Neuronal stem cell (in vitro differentiated cells): ENCODE measurements at regions not wholly inside any gene's neighbourhood (a gene's known extent, or its start where the extent isn't known, plus 50 kb on each side); places are given as distances from the start of the nearest gene placed in this dataset.

Experiments
- DNase-seq: peaks from one replicate; pipeline ENCODE4 v3.0.0-alpha.2; 2013; ENCODE audit warnings: low spot score
- H2AFZ ChIP-seq: one replicate; pipeline ENCODE4 v1.6.1; 2013; ENCODE audit warnings: mild to moderate bottlenecking, low read length, inconsistent platforms
- H2AK5ac ChIP-seq: 2 replicates; pipeline ENCODE4 v1.6.1; 2013; ENCODE audit warnings: low read depth, mild to moderate bottlenecking, inconsistent platforms, low read length, moderate library complexity, mixed read lengths
- H2BK120ac ChIP-seq: 2 replicates; pipeline ENCODE4 v1.6.1; 2013; ENCODE audit warnings: low read depth, mild to moderate bottlenecking, inconsistent platforms, low read length, moderate library complexity, mixed read lengths
- H2BK12ac ChIP-seq: one replicate; pipeline ENCODE4 v1.6.1; 2013; ENCODE audit warnings: low read length, inconsistent platforms
- H2BK15ac ChIP-seq: 2 replicates; pipeline ENCODE4 v1.6.1; 2013; ENCODE audit warnings: mild to moderate bottlenecking, low read length, inconsistent platforms, mixed read lengths
- H2BK5ac ChIP-seq: one replicate; pipeline ENCODE4 v1.6.1; 2013; ENCODE audit warnings: inconsistent platforms, mild to moderate bottlenecking, low read length, moderate library complexity
- H3K14ac ChIP-seq: one replicate; pipeline ENCODE4 v1.6.1; 2013; ENCODE audit warnings: low read length, inconsistent platforms
- H3K18ac ChIP-seq: 2 replicates; pipeline ENCODE4 v1.6.1; 2013; ENCODE audit warnings: low read length, inconsistent platforms
- H3K23ac ChIP-seq: 2 replicates; pipeline ENCODE4 v1.6.1; 2013; ENCODE audit warnings: low read depth, mild to moderate bottlenecking, mixed read lengths, low read length, inconsistent platforms; ENCODE audit not compliant: poor library complexity
- H3K27ac ChIP-seq: replicated peaks from 3 replicates; pipeline ENCODE4 v1.5.1; 2013; ENCODE audit warnings: low read length, inconsistent platforms
- H3K27me3 ChIP-seq, 3 experiments: 2 replicates each; pipeline ENCODE4 v1.6.1; 2013; ENCODE audit warnings: low read length in 3 of 3, mild to moderate bottlenecking in 2 of 3, inconsistent platforms in 1 of 3, low read depth in 1 of 3, mixed read lengths in 1 of 3, moderate library complexity in 1 of 3; ENCODE audit not compliant: control insufficient read depth in 3 of 3, insufficient read depth in 3 of 3
- H3K36me3 ChIP-seq, 2 donors: replicated peaks in 1 of 2; 2 replicates each; pipeline ENCODE4 v1.6.1; 2013; ENCODE audit warnings: low read length in 2 of 2; ENCODE audit not compliant: control insufficient read depth in 2 of 2, insufficient read depth in 2 of 2
- H3K4ac ChIP-seq: 2 replicates; pipeline ENCODE4 v1.6.1; 2013; ENCODE audit warnings: inconsistent platforms, mild to moderate bottlenecking, low read length, moderate library complexity
- H3K4me1 ChIP-seq, 2 donors: 1 replicate in 1 of 2; 2 replicates in 1 of 2; pipeline ENCODE4 v1.6.1; 2013; ENCODE audit warnings: low read length in 2 of 2, low read depth in 1 of 2; ENCODE audit not compliant: control insufficient read depth in 2 of 2, insufficient read depth in 1 of 2
- H3K4me2 ChIP-seq: one replicate; pipeline ENCODE4 v1.6.1; 2013; ENCODE audit warnings: mild to moderate bottlenecking, low read length, inconsistent platforms; ENCODE audit not compliant: insufficient read depth, poor library complexity, severe bottlenecking
- H3K4me3 ChIP-seq, 2 donors: 2 replicates each; pipeline ENCODE4 v1.5.1; 2013; ENCODE audit warnings: low read length in 2 of 2, mild to moderate bottlenecking in 2 of 2, inconsistent platforms in 1 of 2, moderate library complexity in 1 of 2
- H3K79me1 ChIP-seq: one replicate; pipeline ENCODE4 v1.6.1; 2013; ENCODE audit warnings: low read depth, mild to moderate bottlenecking, inconsistent platforms, low read length, moderate library complexity
- H3K9ac ChIP-seq: one replicate; pipeline ENCODE4 v1.6.1; 2013; ENCODE audit warnings: mild to moderate bottlenecking, low read depth, low read length, inconsistent platforms; ENCODE audit not compliant: poor library complexity
- H3K9me3 ChIP-seq, 2 donors: replicated peaks in 1 of 2; 2 replicates each; pipeline versions ENCODE3 to v1.6.1; 2013; ENCODE audit warnings: low read length in 2 of 2, mild to moderate bottlenecking in 2 of 2, inconsistent platforms in 1 of 2, low read depth in 1 of 2, mixed read lengths in 1 of 2, moderate library complexity in 1 of 2; ENCODE audit not compliant: control insufficient read depth in 2 of 2, insufficient read depth in 1 of 2
- H4K8ac ChIP-seq: one replicate; pipeline ENCODE4 v1.6.1; 2013; ENCODE audit warnings: low read depth, mild to moderate bottlenecking, inconsistent platforms, low read length, moderate library complexity
- H4K91ac ChIP-seq: one replicate; pipeline ENCODE4 v1.6.1; 2013; ENCODE audit warnings: low read length, low read depth, mild to moderate bottlenecking, inconsistent platforms; ENCODE audit not compliant: poor library complexity
- WGBS, 2 donors: extraction: QIAGEN DNeasy Blood & Tissue Kit; methylation state at CpG; one replicate each; pipeline ENCODE4 v1.1.7; 2013; ENCODE audit warnings: missing lambda C conversion rate in 2 of 2, mixed read lengths in 1 of 2; ENCODE audit not compliant: insufficient read length in 2 of 2, insufficient replicate concordance in 1 of 2; ENCODE audit errors: extremely low coverage in 2 of 2; 5-methylcytosine and 5-hydroxymethylcytosine counted together

DNA sequence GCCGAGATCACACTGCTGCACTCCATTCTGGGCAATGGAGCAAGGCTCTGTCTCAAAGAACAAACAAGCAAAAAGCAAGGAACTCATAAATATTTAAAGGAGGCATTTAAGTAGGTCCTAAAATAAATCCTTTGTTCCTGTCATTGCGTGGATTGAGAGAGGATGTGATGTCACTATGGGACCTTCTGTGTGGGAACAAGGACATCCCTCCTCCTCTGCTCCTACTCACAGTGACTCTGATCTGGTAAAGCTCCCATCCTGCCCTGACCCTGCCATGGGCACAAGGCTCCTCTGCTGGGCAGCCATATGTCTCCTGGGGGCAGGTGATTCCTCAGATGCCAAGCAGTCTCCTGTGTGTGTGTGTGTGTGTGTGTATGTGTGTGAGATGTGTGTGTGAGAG is 74.1 kb upstream of the PRSS58 start:
- no peaks in the 10 kb centered on the region for H3K9me3 ChIP-seq
- no peak overlapping the region for H2BK15ac ChIP-seq
- H3K79me1 ChIP-seq, result no peaks in the 10 kb centered on the region
- H3K4me3 ChIP-seq, result no peak overlapping the region
- H2BK12ac ChIP-seq, result no peak overlapping the region
- no peak overlapping the region for H3K14ac ChIP-seq
- H3K36me3 ChIP-seq, result no peaks in the 10 kb centered on the region
- H2AK5ac ChIP-seq, result no peak overlapping the region
- no peak overlapping the region for H4K8ac ChIP-seq
- H3K4me1 ChIP-seq, result peaks cover 9 to 11% of the 10 kb centered on the region in 2 donors
- WGBS, 2 donors, result no CpG with 5 or more reads among the region's 2 CpGs
- H2BK5ac ChIP-seq, result no peak overlapping the region
- H3K23ac ChIP-seq, result no peak overlapping the region
- peak overlapping the region; percentile 9 for H3K18ac ChIP-seq
- no peak overlapping the region for H2AFZ ChIP-seq
- H4K91ac ChIP-seq, result no peak overlapping the region
- no peak overlapping the region for H3K9ac ChIP-seq
- no peak for DNase-seq
- H3K4me2 ChIP-seq, result no peak overlapping the region
- no peaks in the 10 kb centered on the region for H3K27me3 ChIP-seq
- no peak overlapping the region for H3K27ac ChIP-seq
- H2BK120ac ChIP-seq, result no peak overlapping the region
- H3K4ac ChIP-seq, result no peak overlapping the region

DNA sequence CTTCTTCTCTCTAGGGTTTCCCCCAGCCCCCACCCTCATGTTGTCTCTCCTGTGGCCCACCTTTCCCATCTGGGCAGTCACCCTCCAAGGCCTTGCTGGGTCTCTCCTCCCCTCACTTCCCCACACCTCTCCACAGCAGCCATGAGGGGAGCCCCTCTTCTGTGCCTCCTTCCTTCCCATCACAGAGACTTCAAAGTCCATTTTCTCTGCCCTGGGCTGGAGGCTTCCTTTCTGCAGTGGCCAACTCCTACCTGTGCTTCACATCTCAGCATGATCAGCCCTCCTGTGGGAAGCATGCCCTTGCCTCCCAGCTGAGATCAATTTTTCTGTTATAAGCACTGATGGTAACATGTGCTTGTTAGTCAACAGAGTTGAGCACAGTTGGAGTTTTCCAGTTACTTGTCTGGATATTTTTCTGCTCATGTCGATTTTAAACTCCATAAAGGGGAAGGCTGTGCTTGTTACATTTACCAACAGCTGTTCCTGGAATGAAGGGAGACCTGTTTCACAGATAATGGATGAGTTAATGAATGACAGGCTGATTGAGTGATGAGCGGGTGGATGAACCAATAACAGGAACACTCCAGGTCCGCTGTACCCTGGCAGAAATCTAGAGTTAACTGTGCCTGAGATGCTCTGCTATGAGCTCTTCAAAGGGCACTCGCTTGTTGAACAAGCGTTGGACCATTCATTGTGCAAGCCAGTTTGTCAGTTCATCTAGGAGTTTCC is 71.4 kb upstream of the PRSS58 start:
- Histone ChIP-seq H3K4me1 (peaks cover 9 to 15% of the 10 kb centered on the region in 2 donors), H2BK15ac (no peak overlapping the region), H3K4me3 (no peak overlapping the region), H3K9me3 (no peaks in the 10 kb centered on the region), H2BK5ac (no peak overlapping the region), H4K91ac (no peak overlapping the region), H2AK5ac (no peak overlapping the region), H3K23ac (no peak overlapping the region), H3K36me3 (no peaks in the 10 kb centered on the region), H3K14ac (no peak overlapping the region), H3K9ac (no peak overlapping the region), H3K27ac (no peak overlapping the region), H3K27me3 (no peaks in the 10 kb centered on the region), H2AFZ (no peak overlapping the region), H3K18ac (no peak overlapping the region), H4K8ac (no peak overlapping the region), H2BK12ac (no peak overlapping the region), H3K4me2 (no peak overlapping the region), H2BK120ac (no peak overlapping the region), H3K4ac (no peak overlapping the region), H3K79me1 (no peaks in the 10 kb centered on the region)
- no CpG with 5 or more reads among the region's 5 CpGs for WGBS, 2 donors
- no peak for DNase-seq

DNA sequence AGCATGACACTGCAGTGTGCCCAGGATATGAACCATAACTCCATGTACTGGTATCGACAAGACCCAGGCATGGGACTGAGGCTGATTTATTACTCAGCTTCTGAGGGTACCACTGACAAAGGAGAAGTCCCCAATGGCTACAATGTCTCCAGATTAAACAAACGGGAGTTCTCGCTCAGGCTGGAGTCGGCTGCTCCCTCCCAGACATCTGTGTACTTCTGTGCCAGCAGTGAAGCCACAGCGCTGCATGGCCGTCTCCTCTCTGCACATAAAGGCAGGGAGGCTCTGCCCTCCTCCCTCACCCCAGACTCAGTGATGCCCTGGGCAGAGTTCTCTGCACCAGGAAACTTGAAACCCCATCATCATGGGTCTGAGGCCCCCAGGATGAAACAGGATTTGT is 70.7 kb upstream of the PRSS58 start:
- Histone ChIP-seq H3K9me3 (no peaks in the 10 kb centered on the region), H3K14ac (no peak overlapping the region), H3K4me1 (peaks cover 9 to 19% of the 10 kb centered on the region in 2 donors), H2AFZ (peak overlapping the region; percentile 40), H2BK5ac (no peak overlapping the region), H3K36me3 (no peaks in the 10 kb centered on the region), H3K27me3 (no peaks in the 10 kb centered on the region), H3K23ac (no peak overlapping the region), H2BK15ac (no peak overlapping the region), H3K18ac (peak overlapping the region; percentile 54), H4K91ac (no peak overlapping the region), H3K4me2 (no peak overlapping the region), H4K8ac (no peak overlapping the region), H3K79me1 (no peaks in the 10 kb centered on the region), H3K4ac (no peak overlapping the region), H2BK120ac (no peak overlapping the region), H2AK5ac (no peak overlapping the region), H3K27ac (no peak overlapping the region), H3K9ac (no peak overlapping the region), H3K4me3 (no peak overlapping the region), H2BK12ac (no peak overlapping the region)
- no CpG with 5 or more reads among the region's 6 CpGs for WGBS, 2 donors
- DNase-seq, result no peak

DNA sequence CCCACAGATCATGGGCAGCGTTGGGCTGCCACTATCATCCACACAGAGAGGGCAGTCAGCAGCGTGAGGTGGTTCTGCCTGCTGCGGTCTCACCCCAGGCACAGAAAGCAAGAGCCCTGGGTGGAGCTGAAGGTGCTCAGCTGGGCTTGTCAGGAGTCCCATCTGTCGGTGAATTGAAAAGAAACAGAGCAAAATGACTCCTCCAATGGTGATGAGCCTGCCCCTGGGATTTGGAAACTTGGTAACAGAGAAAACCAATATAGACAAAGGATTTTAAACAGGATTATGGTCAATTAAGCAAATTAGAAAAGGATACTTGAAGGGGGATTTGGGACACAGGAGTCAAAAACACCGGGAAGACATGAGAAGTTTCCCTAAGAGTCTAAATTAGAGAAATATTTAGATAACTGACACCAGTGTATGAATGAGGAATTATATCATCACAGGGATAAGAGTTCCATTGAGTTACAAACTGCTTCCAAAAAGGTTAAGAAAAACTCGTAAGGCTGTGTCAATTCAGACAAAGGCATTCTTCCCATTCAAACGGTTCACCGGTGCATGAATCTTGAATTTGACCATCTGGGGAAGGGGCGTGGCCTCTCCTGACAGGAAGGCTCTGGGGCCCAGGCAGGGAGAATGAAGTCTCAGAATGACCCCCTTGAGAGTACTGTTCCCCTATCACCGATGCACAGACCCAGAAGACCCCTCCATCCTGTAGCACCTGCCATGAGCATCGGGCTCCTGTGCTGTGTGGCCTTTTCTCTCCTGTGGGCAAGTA is 70.0 kb upstream of the PRSS58 start:
- Histone ChIP-seq H3K36me3 (no peaks in the 10 kb centered on the region), H4K8ac (no peak overlapping the region), H3K9ac (no peak overlapping the region), H3K27ac (peak overlapping the region; percentile 50), H3K27me3 (no peaks in the 10 kb centered on the region), H3K79me1 (no peaks in the 10 kb centered on the region), H2BK5ac (no peak overlapping the region), H2BK15ac (no peak overlapping the region), H2BK12ac (no peak overlapping the region), H3K4ac (no peak overlapping the region), H2AFZ (peak overlapping the region; percentile 40), H3K4me3 (peak overlapping the region in 1 of 2 donors; percentile 64), H3K4me2 (peak overlapping the region; percentile 36), H4K91ac (no peak overlapping the region), H2AK5ac (no peak overlapping the region), H2BK120ac (no peak overlapping the region), H3K18ac (no peak overlapping the region), H3K23ac (no peak overlapping the region), H3K9me3 (no peaks in the 10 kb centered on the region), H3K4me1 (peaks cover 9 to 19% of the 10 kb centered on the region in 2 donors), H3K14ac (no peak overlapping the region)
- DNase-seq, result peak; percentile 67
- WGBS, 2 donors, result no CpG with 5 or more reads among the region's 11 CpGs
